ENCODE measurements at regions not wholly inside any gene's neighbourhood (a gene's known extent, or its start where the extent isn't known, plus 50 kb on each side); places are given as distances from the start of the nearest gene placed in this dataset.

- no peak for DNase-seq (ENCODE audit: low spot score)
These were observed 429.5 kb upstream of the WWC1 start for GRCh38 chr5:167861928-167862426.

GRCh38 chr5:167863883-167864282 lies 427.6 kb upstream of the WWC1 start:
- no peak for DNase-seq (ENCODE audit: low spot score)

- DNase-seq (ENCODE audit: low spot score): no peak
These were observed 426.6 kb upstream of the WWC1 start for GRCh38 chr5:167864801-167865200.

- DNase-seq (ENCODE audit: low spot score): no peak
These were observed 424.6 kb upstream of the WWC1 start for GRCh38 chr5:167866797-167867196.

GRCh38 chr5:167867281-167867680 lies 424.2 kb upstream of the WWC1 start:
- no peak for DNase-seq (ENCODE audit: low spot score)

- no peak for DNase-seq (ENCODE audit: low spot score)
These were observed 422.3 kb upstream of the WWC1 start for GRCh38 chr5:167869125-167869524.

- DNase-seq (ENCODE audit: low spot score): no peak
These were observed 421.4 kb upstream of the WWC1 start for GRCh38 chr5:167870055-167870454.

GRCh38 chr5:167871091-167871490 lies 420.4 kb upstream of the WWC1 start:
- DNase-seq (ENCODE audit: low spot score): no peak

- DNase-seq (ENCODE audit: low spot score): no peak
These were observed 418.7 kb upstream of the WWC1 start for GRCh38 chr5:167872791-167873190.

- DNase-seq (ENCODE audit: low spot score): no peak
These were observed 414.2 kb upstream of the WWC1 start for GRCh38 chr5:167877114-167877722.

GRCh38 chr5:167877924-167878323 lies 413.5 kb upstream of the WWC1 start:
- DNase-seq (ENCODE audit: low spot score): no peak

- no peak for DNase-seq (ENCODE audit: low spot score)
These were observed 411.0 kb upstream of the WWC1 start for GRCh38 chr5:167880420-167880819.

- DNase-seq (ENCODE audit: low spot score): no peak
These were observed 410.4 kb upstream of the WWC1 start for GRCh38 chr5:167881041-167881440.

- no peak for DNase-seq (ENCODE audit: low spot score)
These were observed 405.2 kb upstream of the WWC1 start for GRCh38 chr5:167886196-167886595.

- DNase-seq (ENCODE audit: low spot score): no peak
These were observed 403.1 kb upstream of the WWC1 start for GRCh38 chr5:167888393-167888792.

GRCh38 chr5:167889276-167889675 lies 402.2 kb upstream of the WWC1 start:
- DNase-seq (ENCODE audit: low spot score): no peak

- DNase-seq (ENCODE audit: low spot score): no peak
These were observed 398.9 kb upstream of the WWC1 start for GRCh38 chr5:167892352-167893115.

GRCh38 chr5:167893271-167893670 lies 398.2 kb upstream of the WWC1 start:
- DNase-seq (ENCODE audit: low spot score): no peak

- DNase-seq (ENCODE audit: low spot score): no peak
These were observed 396.6 kb upstream of the WWC1 start for GRCh38 chr5:167894631-167895472.

- DNase-seq (ENCODE audit: low spot score): no peak
These were observed 395.4 kb upstream of the WWC1 start for GRCh38 chr5:167895899-167896659.

- no peak for DNase-seq (ENCODE audit: low spot score)
These were observed 394.6 kb upstream of the WWC1 start for GRCh38 chr5:167896814-167897213.

- no peak for DNase-seq (ENCODE audit: low spot score)
These were observed 394.1 kb upstream of the WWC1 start for GRCh38 chr5:167897371-167897770.
